C1 segment of cervical spinal cord (tissue), 14 donors: ENCODE measurements at regions not wholly inside any gene's neighbourhood (a gene's known extent, or its start where the extent isn't known, plus 50 kb on each side); places are given as distances from the start of the nearest gene placed in this dataset.
"Not testable (repeated sequence)": the region's sequence is repeated elsewhere in the genome, so short reads cannot be mapped to it uniquely, and the experiment has no call there.

Experiments
- DNase-seq, 14 donors: peaks; one replicate each; lab custom pipeline; 2025; lab: John Stamatoyannopoulos, UW

GRCh38 chr13:21911646-21912298 lies 240.9 kb downstream of the FGF9 start:
- no peak for DNase-seq

GRCh38 chr13:21913010-21913409 lies 242.1 kb downstream of the FGF9 start:
- DNase-seq = no peak

- DNase-seq = no peak
Measured at GRCh38 chr13:21917086-21918015, 246.5 kb downstream of the FGF9 start.

DNA sequence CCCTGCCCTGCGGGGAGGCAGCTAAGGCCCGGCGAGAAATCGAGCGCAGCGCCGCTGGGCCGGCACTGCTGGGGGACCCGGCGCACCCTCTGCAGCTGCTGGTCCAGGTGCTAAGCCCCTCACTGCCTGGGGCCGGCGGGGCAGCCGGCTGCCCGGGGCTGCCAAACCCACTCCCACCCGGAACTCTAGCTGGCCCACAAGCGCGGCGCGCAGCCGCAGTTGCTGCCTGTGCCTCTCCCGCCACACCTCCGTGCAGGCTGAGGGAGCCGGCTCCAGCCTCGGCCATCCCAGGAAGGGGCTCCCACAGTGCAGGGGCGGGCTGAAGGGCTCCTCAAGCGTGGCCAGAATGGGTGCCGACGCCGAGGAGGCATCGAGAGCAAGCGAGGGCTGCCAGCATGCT lies 249.9 kb downstream of the FGF9 start:
- not testable (repeated sequence) for DNase-seq

- no peak for DNase-seq
Measured at GRCh38 chr13:21924958-21925357, 254.1 kb downstream of the FGF9 start.

DNA sequence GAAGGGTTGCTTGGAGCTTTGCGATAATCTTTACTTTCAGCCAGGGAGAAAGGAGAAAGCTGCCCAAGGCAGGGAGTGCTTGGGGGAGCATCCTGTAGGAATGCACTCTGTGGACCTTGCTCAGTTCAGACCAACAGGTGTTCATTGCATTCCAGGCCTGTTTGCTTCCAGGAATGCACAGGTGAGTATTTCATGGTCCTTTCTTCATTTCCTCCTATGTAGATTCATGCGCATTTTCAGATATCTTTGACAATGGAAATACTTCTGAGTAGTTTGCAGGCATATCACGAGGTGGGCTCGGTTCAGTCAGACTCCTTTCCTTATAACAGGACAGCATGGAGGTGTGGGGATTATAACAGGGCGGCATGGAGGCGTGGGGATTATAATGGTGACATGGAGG lies 254.8 kb downstream of the FGF9 start:
- DNase-seq = no peak

- no peak for DNase-seq
Measured at GRCh38 chr13:21929400-21929799, 258.5 kb downstream of the FGF9 start.

GRCh38 chr13:21930536-21930935 lies 259.7 kb downstream of the FGF9 start:
- no peak for DNase-seq

GRCh38 chr13:21932578-21932977 lies 261.7 kb downstream of the FGF9 start:
- no peak for DNase-seq

DNA sequence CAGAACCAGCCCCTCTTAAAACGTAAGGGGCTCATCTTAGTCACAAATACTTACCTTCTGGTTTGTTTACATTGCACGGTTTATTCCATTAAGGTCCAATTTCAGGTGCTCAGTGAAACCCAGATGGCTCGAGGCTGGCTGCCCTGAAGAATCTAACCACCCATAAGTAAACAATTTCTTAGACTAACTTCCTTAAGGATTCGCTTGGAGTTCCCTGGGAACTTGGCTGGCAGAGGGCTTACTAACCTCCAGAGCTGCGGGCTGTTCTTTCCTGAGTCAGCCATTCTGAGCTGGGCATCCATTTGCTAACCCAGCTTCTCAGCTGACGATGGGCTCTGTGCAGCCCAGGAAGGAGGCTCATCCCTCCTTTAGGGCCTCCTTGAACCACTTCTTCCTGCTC lies 262.1 kb downstream of the FGF9 start:
- no peak for DNase-seq

DNA sequence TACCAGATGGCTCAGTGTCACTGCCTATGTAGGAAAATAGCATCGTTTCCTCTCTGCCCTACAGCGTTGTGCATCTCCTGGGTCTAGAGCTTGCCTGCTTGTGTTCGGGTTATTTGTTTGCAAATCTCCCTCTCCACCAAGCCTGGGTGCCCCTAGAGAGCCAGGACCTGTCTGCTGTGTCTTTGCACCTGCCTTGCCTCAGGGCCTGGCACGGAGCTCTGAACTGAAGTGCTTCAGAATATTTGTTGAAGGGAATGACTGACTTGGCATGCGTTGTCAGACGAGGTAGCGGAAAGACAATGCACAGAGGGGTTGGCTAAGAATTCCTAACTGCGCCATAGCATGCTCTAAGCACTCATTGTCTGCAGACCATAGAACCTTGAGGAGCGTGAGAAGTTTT lies 263.4 kb downstream of the FGF9 start:
- no peak for DNase-seq

- DNase-seq = no peak
Measured at GRCh38 chr13:21936674-21937073, 265.8 kb downstream of the FGF9 start.

DNA sequence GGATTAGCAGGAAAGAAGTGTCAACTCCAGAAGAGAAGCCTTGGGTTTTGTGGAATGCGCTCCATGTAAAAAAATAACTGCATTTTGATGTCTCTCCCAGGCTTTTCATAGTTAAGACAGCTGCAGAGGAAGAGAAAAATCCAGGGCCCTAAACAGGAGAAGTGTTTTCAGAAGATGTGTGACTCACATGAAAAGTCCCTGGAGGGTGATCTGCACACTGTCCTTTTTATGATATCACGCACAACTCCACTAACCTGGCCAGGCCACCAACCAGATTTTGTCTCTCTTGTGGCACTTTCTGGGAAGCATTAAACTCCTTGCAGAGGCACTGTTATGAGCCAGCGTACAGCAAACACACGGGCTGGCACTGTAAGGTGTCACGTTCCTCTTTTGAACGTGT lies 267.3 kb downstream of the FGF9 start:
- no peak for DNase-seq

DNA sequence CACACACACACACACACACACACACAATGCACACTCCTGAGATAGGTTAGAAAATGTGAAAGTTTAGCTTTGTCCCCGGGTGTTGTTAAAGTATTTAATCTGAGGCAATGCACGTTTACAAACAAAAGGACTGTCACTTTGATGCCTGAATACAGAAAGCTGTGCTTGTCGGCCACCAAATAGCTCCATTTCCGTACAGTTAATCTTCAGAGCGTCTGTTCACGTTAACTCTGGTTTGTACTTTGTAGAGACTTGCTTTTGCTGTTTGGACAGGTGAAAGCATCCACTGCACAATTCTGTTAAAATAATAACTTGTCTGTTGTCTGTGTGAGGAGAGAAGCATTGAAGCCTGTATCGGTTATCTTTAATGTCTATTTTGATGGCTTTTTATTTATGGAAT lies 267.8 kb downstream of the FGF9 start:
- no peak for DNase-seq

DNA sequence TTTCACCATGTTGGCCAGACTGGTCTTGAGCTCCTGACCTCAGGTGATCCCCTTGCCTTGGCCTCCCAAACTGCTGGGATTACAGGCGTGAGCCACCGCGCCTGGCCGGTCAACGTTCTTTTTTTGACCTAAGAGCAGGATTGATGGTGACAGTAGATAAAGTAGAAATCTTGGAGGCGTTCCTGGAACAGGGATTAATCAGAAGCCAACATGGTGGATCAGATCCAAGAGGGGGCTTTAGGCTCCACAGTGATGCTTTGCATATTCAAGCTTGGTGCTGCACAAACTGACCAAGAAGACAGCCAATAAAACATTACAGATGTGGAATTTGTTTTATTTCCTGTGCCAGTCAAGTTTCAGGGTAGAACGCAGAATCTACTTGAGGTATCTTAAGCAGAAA lies 271.2 kb downstream of the FGF9 start:
- DNase-seq = no peak

DNA sequence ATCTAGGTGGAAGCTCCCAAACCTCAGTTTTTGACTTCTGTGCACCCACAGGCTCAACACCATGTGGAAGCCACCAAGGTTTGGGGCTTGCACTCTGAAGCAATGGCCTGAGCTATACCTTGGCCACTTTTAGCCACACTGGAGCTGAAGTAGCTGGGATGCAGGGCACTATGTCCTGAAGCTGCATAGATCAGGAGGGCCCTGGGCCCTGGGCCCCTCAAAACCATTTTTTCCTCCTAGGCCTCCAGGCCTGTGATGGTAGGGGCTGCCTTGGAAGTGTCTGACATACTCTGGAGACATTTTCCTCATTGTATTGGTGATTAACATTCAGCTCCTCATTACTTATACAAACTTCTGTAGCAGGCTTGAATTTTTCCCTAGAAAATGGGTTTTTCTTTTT lies 273.7 kb downstream of the FGF9 start:
- DNase-seq = no peak

- DNase-seq = no peak
Measured at GRCh38 chr13:21945195-21945594, 274.3 kb downstream of the FGF9 start.

DNA sequence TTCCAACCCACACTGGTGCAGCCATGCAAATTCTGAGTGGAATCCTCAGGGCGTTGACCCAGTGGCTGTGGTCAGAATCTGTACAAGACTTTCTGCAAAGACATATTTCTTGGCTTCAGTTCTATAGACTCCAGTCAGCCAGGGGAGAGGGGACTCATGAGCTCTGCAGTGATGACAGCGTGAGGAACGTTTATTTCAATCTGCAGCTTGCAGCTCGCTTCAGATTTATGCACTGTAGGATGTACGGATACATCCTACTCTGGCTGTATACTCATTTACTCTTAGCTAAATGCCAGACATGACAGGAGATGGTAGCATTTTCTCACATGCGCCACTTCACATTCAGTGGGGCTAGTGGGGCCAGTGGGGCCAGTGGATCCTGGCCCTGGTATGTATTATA lies 276.1 kb downstream of the FGF9 start:
- DNase-seq = no peak

DNA sequence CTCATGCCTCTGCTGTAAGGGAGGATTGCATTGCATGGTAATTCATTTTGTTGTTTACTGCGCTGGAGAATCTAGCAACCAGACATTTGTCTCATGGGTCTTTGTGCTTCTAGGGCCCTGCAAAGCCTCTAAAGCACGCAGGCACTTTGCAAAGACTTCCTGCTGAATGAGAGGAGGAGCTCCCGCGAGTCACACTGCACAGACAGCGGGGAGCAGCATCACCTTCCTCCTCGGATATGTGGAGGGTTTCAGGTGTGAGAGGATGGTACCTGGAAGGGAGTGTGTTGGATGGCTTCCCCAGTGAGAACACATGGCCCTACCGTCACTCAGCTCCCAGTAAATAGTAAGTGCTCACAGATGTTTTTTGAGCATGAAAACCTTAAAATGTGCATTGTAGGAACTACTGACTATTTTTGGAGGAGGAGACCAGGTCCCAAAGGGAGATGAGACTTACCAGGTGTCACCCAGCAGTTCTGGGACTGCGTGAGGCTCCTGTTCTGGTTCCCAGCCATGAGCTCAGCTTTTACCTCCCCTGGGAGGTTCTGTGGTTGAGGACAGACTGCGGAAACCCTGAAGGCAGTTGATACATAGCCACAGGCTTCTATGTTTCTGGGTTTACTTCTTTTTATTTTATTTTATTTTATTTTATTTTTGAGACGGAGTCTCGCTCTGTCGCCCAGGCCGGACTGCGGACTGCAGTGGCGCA lies 278.0 kb downstream of the FGF9 start:
- DNase-seq = no peak

GRCh38 chr13:21949818-21950429 lies 279.1 kb downstream of the FGF9 start:
- DNase-seq = no peak

DNA sequence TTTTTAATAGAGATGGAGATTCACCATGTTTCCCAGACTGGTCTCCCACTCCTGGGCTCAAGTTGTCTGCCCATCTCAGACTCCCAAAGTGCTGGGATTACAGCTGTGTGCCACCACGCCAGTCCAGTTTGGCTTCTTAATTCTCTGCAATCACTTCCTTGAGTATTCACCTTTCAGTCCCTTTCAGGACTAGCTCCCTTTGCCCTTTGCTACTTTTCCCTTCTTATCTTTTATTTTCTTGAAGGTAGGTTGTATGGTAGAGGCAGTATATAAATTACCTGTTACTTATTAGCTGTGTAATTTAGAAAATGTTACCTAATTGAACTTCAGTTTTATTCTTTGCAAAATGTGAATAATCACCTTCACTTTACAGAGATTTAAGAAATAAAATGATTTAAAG lies 285.8 kb downstream of the FGF9 start:
- no peak for DNase-seq

- DNase-seq = no peak
Measured at GRCh38 chr13:21957833-21958232, 287.0 kb downstream of the FGF9 start.
